RWPE1 (cell line): ENCODE measurements at regions not wholly inside any gene's neighbourhood (a gene's known extent, or its start where the extent isn't known, plus 50 kb on each side); places are given as distances from the start of the nearest gene placed in this dataset.

ENCODE experiments used
- CTCF ChIA-PET: fragments of 350-600 bp; sonication (Branson Sonifier 250); formaldehyde crosslinking; extraction: SDS; loops from one replicate; lab custom pipeline; 2021; lab: Yijun Ruan, JAX
- POLR2A ChIA-PET: fragments of 400-600 bp; formaldehyde crosslinking; extraction: SDS; loops from one replicate; lab custom pipeline; 2020; ENCODE audit warnings: antibody characterized with exemption; ENCODE audit not compliant: low non-redundant PET; lab: Yijun Ruan, JAX
- DNase-seq: peaks from one replicate; pipeline ENCODE4 v3.0.0; 2012; ENCODE audit warnings: low spot score
- H3K27ac ChIP-seq: fragments of 450-650 bp; 2 replicates; pipeline ENCODE4 v1.5.1; 2017
- TF ChIP-seq, protein P1 (sequence below): fragments of 450-650 bp; conservative IDR thresholded peaks from 2 replicates; pipeline ENCODE4 v1.5.1; 2017; ENCODE audit warnings: low read depth, mild to moderate bottlenecking

DNA sequence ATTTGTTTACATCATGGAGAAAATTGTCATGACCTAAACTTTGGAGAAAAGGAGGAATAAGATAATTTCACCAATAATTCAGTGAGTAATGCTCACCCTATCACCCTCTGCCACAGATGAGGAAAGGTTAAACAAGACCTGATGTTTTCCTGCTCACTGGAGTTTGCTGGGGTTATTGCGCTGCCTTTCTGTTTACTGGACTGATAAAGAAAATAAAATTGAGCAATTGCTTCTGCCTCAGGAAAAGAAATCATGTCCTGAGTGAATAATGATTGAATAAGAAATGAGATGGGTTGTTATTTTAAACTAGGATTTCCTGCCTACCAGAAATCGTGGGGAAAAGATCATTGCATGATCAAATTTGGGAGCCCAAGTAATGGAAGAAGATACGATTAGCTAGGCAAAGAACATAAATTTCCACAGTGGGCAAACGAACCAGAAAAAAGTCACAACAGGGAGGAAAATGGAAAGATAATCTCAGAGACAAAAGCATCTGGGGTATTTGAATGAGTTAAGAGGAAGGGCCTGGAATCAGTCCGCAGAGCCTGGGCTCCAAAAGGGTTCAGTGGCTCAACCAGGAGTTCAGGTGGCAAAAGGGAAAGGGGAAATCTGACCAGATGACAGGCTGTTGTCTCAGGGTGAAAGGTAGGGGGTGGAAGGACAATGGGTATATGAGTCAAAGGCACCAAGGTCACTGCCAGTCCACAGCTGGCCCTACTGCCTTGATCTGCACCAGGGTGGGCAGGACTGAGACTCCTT lies 146.8 kb downstream of the FAM43A start:
- TF ChIP-seq, protein P1, sequence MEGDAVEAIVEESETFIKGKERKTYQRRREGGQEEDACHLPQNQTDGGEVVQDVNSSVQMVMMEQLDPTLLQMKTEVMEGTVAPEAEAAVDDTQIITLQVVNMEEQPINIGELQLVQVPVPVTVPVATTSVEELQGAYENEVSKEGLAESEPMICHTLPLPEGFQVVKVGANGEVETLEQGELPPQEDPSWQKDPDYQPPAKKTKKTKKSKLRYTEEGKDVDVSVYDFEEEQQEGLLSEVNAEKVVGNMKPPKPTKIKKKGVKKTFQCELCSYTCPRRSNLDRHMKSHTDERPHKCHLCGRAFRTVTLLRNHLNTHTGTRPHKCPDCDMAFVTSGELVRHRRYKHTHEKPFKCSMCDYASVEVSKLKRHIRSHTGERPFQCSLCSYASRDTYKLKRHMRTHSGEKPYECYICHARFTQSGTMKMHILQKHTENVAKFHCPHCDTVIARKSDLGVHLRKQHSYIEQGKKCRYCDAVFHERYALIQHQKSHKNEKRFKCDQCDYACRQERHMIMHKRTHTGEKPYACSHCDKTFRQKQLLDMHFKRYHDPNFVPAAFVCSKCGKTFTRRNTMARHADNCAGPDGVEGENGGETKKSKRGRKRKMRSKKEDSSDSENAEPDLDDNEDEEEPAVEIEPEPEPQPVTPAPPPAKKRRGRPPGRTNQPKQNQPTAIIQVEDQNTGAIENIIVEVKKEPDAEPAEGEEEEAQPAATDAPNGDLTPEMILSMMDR: no peak
- DNase-seq: no peak
- POLR2A ChIA-PET: no interaction called here
- no peak overlapping the region for H3K27ac ChIP-seq
- CTCF ChIA-PET: no interaction called here

DNA sequence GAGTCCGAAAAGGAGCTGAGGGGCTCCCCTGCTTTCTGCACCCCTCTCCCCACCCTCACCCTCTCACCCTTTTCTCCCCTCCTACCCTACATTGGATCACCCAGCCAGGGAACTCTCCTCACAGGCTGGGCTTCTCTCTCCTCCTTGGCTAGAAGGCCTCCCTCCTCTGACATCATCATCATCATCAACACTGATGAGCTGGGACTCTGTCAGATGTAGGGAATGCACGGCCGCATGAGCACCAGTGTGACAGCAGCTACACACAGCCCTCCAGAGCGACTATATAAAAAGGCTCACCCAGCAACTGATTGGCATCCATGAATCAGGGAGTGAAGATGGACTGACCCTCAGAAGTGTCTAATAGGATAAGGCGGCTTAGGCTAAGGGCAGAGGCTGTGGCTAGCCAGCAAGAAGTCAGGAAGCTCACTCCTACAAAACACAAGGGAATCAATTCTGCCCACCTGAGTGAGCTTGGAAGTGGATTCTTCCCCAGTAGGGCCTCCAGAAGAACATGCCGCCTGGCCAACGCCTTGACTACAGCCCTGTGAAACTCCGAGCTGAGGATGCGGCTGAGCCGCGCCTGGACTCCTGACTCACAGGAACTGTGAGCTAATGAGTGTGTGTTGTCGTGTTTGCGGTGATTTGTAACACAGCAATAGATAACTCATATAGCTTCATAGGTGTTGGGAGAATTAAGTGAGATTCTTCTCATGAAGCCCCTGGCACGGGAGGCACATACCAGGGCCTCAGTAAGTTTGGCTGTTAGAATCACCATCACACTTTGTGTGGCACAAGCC lies 147.6 kb downstream of the FAM43A start:
- POLR2A ChIA-PET: no interaction called here
- H3K27ac ChIP-seq: no peak overlapping the region
- CTCF ChIA-PET: no interaction called here
- DNase-seq: no peak
- TF ChIP-seq, protein P1: no peak

DNA sequence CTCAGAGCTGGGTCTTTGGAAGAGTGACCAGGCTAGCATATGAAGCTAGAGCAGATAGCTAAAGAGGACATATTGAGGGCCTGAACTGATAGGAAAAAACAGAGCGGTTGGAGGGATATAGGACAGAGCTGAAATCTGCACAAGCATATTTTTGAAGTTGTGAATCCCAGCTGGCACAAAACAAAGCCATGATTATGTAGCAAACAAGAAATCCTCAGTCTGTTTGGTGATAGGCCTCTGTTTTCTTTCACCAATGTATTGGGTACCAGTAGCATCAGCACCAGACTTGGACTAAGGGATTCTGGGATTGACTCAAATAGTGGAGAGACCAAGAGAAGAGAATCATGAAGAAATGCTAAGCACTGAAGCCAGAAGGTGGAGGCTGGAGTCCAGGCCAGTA lies 151.0 kb downstream of the FAM43A start:
- DNase-seq: no peak
- ChIA-PET CTCF (interaction anchor here (0.7 kb wide), 1 partner anchor 591 kb away, joined by 3 read pairs; no protein-coding TSS in a partner anchor), POLR2A (no interaction called here)
- TF ChIP-seq, protein P1: no peak
- no peak overlapping the region for H3K27ac ChIP-seq

DNA sequence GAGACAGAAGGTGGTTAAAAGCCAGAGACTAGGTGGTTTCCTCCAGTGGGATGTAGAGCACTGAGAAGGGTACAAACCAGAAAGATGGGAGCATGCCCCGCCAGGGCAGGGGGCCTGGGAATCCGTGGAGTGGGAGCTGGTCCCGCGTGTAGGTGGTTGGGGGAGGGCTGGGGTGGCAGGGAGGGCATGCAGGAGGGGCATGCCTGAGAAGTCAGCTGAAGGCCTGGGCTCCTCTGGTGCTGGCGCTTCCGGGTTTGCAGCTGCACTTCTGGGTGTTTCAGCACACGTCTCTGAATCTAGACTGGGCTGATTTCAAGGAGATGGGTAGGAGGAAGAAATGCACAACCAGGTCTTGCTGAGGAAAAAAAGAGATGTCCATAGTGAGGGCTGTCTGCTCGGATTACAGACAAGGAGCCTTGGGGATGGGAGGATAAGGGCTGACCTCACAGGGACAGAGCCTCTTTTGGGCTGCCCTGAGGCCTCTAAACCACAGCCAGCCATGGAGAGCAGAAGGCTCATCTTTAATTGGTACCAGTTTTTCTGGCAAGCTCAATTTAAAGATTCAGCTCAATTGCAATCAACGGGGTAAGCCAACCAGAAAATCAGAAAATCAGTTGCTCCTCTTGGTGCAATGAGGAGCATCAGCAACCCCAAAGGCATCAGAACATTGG lies 151.9 kb downstream of the FAM43A start:
- no peak overlapping the region for H3K27ac ChIP-seq
- DNase-seq: no peak
- ChIA-PET CTCF (interaction anchor here (1.1 kb wide), 1 partner anchor 13 kb away, joined by 4 read pairs; no protein-coding TSS in a partner anchor), POLR2A (no interaction called here)
- TF ChIP-seq, protein P1: no peak

DNA sequence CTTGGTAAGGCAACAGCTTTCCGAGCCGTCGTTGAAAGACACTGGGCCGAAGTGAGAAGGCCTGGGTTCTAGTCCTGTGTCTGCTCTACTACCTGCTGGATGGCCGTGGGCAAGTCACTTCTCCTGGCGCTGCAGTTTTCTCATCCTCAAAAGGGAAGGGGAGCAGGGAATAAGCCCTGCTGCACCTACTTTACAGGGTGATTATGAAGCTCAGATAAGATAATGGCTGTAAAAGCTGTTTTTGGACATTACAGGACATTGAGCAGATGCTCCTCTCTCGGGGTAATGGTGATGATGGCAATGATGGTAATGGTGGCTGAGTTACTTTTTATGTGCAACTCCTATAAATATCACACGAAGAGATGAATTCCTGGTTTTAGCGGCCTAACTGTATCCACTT lies 152.6 kb downstream of the FAM43A start:
- TF ChIP-seq, protein P1: no peak
- no peak for DNase-seq
- ChIA-PET CTCF (interaction anchor here (1.1 kb wide), 1 partner anchor 12 kb away, joined by 4 read pairs; no protein-coding TSS in a partner anchor), POLR2A (no interaction called here)
- H3K27ac ChIP-seq: no peak overlapping the region
